CD8-positive, alpha-beta memory T cell (primary cell): ENCODE measurements at regions not wholly inside any gene's neighbourhood (a gene's known extent, or its start where the extent isn't known, plus 50 kb on each side); places are given as distances from the start of the nearest gene placed in this dataset.

ENCODE experiments used
- CTCF ChIA-PET: fragments of 350-600 bp; sonication (Branson Sonifier 250); formaldehyde crosslinking; loops from one replicate; lab custom pipeline; 2021; ENCODE audit warnings: antibody characterized with exemption; lab: Charles Lee
- POLR2A ChIA-PET: fragments of 350-600 bp; sonication (Branson Sonifier 250); formaldehyde crosslinking; loops from one replicate; lab custom pipeline; 2021; ENCODE audit warnings: antibody characterized with exemption; lab: Charles Lee
- DNase-seq, 5 donors: peaks; one replicate each; pipeline versions ENCODE4 v3.0.0 to v3.0.0-alpha.2; 2020 to 2022; ENCODE audit warnings: mixed read lengths in 1 of 5
- H3K27ac ChIP-seq: one replicate; pipeline ENCODE4 v1.7.0; 2013; ENCODE audit warnings: low read depth, mild to moderate bottlenecking, low read length, moderate library complexity
- H3K27me3 ChIP-seq: 2 replicates; pipeline ENCODE4 v1.7.0; 2013; ENCODE audit warnings: low read length, mild to moderate bottlenecking; ENCODE audit not compliant: insufficient read depth, poor library complexity, severe bottlenecking
- H3K36me3 ChIP-seq: 2 replicates; pipeline ENCODE4 v1.7.0; 2013; ENCODE audit warnings: mild to moderate bottlenecking, low read length, moderate library complexity; ENCODE audit not compliant: insufficient read depth
- H3K4me1 ChIP-seq: 2 replicates; pipeline ENCODE4 v1.7.0; 2013; ENCODE audit warnings: mild to moderate bottlenecking, low read length, moderate library complexity; ENCODE audit not compliant: insufficient read depth
- H3K4me3 ChIP-seq: 2 replicates; pipeline ENCODE4 v1.7.0; 2013; ENCODE audit warnings: mild to moderate bottlenecking, low read length
- H3K9me3 ChIP-seq: 2 replicates; pipeline ENCODE4 v1.7.0; 2013; ENCODE audit warnings: mild to moderate bottlenecking, low read length
- H3K27ac Mint-ChIP-seq, 8 donors: one replicate each; pipeline ENCODE4 v1.8.0; 2020 to 2021; ENCODE audit warnings: mixed read lengths in 8 of 8, mild to moderate bottlenecking in 6 of 8, inconsistent platforms in 3 of 8, moderate library complexity in 3 of 8
- H3K27me3 Mint-ChIP-seq, 2 donors: one replicate each; pipeline ENCODE4 v1.8.0; 2020 to 2021; ENCODE audit warnings: mixed read lengths in 2 of 2, mild to moderate bottlenecking in 1 of 2, moderate library complexity in 1 of 2
- H3K36me3 Mint-ChIP-seq, 3 donors: one replicate each; pipeline ENCODE4 v1.8.0; 2020 to 2021; ENCODE audit warnings: mixed read lengths in 3 of 3, inconsistent platforms in 1 of 3, mild to moderate bottlenecking in 1 of 3
- H3K4me1 Mint-ChIP-seq, 3 donors: one replicate each; pipeline ENCODE4 v1.8.0; 2020 to 2021; ENCODE audit warnings: mixed read lengths in 3 of 3, inconsistent platforms in 1 of 3, mild to moderate bottlenecking in 1 of 3
- H3K4me3 Mint-ChIP-seq, 7 donors: one replicate each; pipeline ENCODE4 v1.8.0; 2020 to 2021; ENCODE audit warnings: mixed read lengths in 7 of 7, mild to moderate bottlenecking in 6 of 7, moderate library complexity in 4 of 7, inconsistent platforms in 2 of 7
- H3K9me3 Mint-ChIP-seq, 5 donors: one replicate each; pipeline ENCODE4 v1.8.0; 2020 to 2022; ENCODE audit warnings: mixed read lengths in 5 of 5, mild to moderate bottlenecking in 3 of 5, moderate library complexity in 2 of 5, inconsistent platforms in 1 of 5

DNA sequence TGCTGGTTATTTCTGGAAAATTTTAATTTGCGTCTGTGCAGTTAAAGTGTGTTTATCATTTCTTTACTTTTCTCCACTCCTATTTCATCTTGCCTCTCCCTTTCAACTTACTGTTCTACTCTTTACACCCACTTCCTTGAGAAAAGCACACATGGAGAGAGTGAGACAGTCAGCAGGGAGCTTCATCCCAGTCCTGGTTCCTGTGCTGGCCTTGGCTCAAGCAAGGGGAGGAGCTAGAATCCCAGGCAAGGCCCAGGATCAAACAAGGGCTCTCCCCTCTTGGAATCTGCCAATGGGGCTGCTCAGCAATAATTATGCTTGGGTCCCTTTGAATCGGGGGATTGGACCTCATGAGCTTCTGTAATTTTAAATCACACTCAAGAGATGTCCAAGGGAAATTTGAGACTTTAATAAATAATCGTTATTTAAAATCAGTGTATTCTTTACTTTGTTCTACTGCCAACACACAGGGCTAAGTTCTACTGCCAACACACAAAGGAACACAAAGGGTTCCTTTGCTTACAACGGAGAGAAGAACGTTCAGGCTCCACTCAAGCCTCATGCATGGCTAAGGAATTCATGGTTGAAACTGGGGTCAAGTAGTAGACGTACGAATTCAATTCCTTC is 439.3 kb upstream of the DAB2 start:
- no peaks in the 10 kb centered on the region for H3K27me3 ChIP-seq
- no peaks in the 10 kb centered on the region for H3K9me3 ChIP-seq
- H3K27me3 Mint-ChIP-seq = peaks cover 0 to 36% of the 10 kb centered on the region in 2 donors
- H3K36me3 ChIP-seq = no peaks in the 10 kb centered on the region
- POLR2A ChIA-PET = no interaction called here
- H3K4me3 Mint-ChIP-seq = no peak overlapping the region
- H3K27ac ChIP-seq = no peak overlapping the region
- H3K27ac Mint-ChIP-seq = no peak overlapping the region
- H3K36me3 Mint-ChIP-seq = no peaks in the 10 kb centered on the region
- no peak overlapping the region for H3K4me3 ChIP-seq
- DNase-seq = no peak
- H3K4me1 ChIP-seq = no peaks in the 10 kb centered on the region
- H3K4me1 Mint-ChIP-seq = no peaks in the 10 kb centered on the region
- CTCF ChIA-PET = no interaction called here
- H3K9me3 Mint-ChIP-seq = peaks cover 0 to 5% (median 0%) of the 10 kb centered on the region in 5 donors

DNA sequence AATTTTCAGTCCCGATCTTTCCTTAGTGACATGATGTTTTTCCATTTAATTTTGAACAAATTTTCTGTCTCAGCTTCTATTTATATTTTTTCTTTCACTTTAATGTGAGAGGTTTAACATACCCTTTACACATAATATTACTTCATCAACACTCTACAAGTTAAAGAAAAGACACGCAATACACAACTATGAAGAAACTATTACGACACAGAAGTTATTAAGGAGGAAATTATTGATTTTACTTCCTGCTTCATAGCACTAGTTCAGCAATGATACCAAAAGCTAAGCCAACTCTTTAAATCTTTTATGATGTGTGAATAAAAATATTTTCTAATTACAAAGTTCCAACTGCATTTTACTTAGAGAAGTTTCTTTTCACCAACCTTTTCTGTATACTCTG is 432.3 kb upstream of the DAB2 start:
- H3K27me3 Mint-ChIP-seq = peaks cover 4 to 20% of the 10 kb centered on the region in 2 donors
- H3K4me3 ChIP-seq = no peak overlapping the region
- H3K27ac Mint-ChIP-seq = no peak overlapping the region
- no peaks in the 10 kb centered on the region for H3K9me3 Mint-ChIP-seq
- H3K36me3 ChIP-seq = no peaks in the 10 kb centered on the region
- H3K27me3 ChIP-seq = no peaks in the 10 kb centered on the region
- H3K36me3 Mint-ChIP-seq = no peaks in the 10 kb centered on the region
- no peak overlapping the region for H3K27ac ChIP-seq
- H3K4me3 Mint-ChIP-seq = no peak overlapping the region
- DNase-seq = no peak
- no peaks in the 10 kb centered on the region for H3K4me1 ChIP-seq
- ChIA-PET CTCF (no interaction called here), POLR2A (no interaction called here)
- no peaks in the 10 kb centered on the region for H3K4me1 Mint-ChIP-seq
- no peaks in the 10 kb centered on the region for H3K9me3 ChIP-seq

DNA sequence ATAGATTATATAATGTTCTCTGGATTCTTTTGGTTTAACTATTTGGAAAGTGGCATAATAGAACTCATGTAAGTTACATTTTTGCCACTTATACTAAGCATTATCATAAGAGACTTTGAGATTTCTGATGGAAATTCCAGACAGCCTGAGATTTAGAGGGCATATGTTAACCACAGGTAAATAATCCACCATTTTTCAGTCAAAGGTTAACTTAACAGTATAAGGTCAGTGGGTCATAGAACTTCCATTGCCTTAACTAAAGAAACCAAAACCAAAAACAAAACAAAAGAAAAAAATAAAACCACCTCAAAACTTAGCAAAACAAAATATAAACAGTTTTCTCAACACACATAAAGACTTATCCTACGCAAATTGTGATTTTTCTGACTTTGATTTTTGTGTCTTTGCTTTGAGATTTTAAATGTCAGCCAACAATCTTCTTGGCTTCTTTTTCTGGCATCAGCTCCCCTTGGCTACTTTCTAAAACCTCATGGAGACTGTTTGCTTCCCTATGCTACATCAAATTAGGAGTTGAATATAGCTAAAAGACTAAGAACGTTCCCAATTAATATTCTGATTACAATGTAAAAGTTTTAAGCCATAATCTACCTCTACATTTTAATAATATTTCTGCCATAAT is 430.1 kb upstream of the DAB2 start:
- no peak overlapping the region for H3K4me3 Mint-ChIP-seq
- H3K36me3 Mint-ChIP-seq = no peaks in the 10 kb centered on the region
- no peaks in the 10 kb centered on the region for H3K9me3 Mint-ChIP-seq
- Histone ChIP-seq H3K36me3 (no peaks in the 10 kb centered on the region), H3K4me1 (no peaks in the 10 kb centered on the region), H3K4me3 (no peak overlapping the region), H3K9me3 (no peaks in the 10 kb centered on the region), H3K27me3 (no peaks in the 10 kb centered on the region), H3K27ac (no peak overlapping the region)
- H3K27ac Mint-ChIP-seq = no peak overlapping the region
- CTCF ChIA-PET = no interaction called here
- no peaks in the 10 kb centered on the region for H3K4me1 Mint-ChIP-seq
- H3K27me3 Mint-ChIP-seq = peaks cover 4 to 13% of the 10 kb centered on the region in 2 donors
- POLR2A ChIA-PET = no interaction called here
- no peak for DNase-seq

DNA sequence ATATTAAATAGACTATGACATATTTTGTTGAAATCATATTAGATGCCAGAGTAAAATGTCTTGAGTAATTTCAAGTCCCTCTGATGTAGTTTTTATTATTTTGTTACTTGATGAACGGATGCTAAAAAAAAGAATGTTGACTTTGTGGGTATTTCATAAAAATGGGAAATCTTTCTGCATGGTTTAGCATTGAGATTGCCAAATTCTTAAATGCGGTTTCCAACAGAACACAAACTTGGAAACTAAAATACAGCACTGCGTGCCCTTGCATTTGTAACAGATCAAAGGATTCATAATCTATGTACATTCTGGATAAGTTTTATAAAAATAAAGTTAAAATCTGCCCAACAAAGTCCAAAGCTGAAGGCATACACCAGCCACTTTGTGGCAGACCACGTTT is 425.5 kb upstream of the DAB2 start:
- H3K4me3 ChIP-seq = no peak overlapping the region
- Mint-ChIP-seq H3K27me3 (peaks cover 10 to 29% of the 10 kb centered on the region in 2 donors), H3K4me1 (no peaks in the 10 kb centered on the region), H3K9me3 (peaks cover 0 to 2% (median 0%) of the 10 kb centered on the region in 5 donors), H3K36me3 (no peaks in the 10 kb centered on the region), H3K27ac (no peak overlapping the region), H3K4me3 (no peak overlapping the region)
- CTCF ChIA-PET = no interaction called here
- no peaks in the 10 kb centered on the region for H3K4me1 ChIP-seq
- no peaks in the 10 kb centered on the region for H3K27me3 ChIP-seq
- no peaks in the 10 kb centered on the region for H3K36me3 ChIP-seq
- no peak overlapping the region for H3K27ac ChIP-seq
- no peaks in the 10 kb centered on the region for H3K9me3 ChIP-seq
- POLR2A ChIA-PET = no interaction called here
- no peak for DNase-seq

DNA sequence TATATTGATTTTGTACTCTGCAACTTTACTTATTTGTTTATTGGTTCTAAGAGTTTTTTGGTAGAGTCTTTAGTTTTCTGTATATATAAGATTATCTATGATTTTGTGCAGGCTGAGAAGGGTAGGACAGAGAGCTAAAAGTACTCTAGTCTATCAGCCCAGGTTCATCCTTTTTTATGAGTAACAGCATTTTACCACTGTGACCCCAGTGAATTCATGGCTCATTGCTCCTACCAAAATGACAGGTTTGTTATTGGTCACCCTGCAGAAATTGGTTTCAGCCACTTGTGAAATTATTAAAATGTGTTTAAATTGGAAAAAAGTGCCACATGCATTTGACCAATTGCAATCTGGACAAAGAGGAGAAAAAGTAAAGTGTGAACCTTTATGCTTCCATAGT is 421.4 kb upstream of the DAB2 start:
- H3K4me3 ChIP-seq = no peak overlapping the region
- Mint-ChIP-seq H3K27me3 (peaks cover 8 to 26% of the 10 kb centered on the region in 2 donors), H3K9me3 (peaks cover 0 to 2% (median 0%) of the 10 kb centered on the region in 5 donors), H3K27ac (no peak overlapping the region), H3K36me3 (no peaks in the 10 kb centered on the region), H3K4me1 (no peaks in the 10 kb centered on the region), H3K4me3 (no peak overlapping the region)
- ChIA-PET POLR2A (no interaction called here), CTCF (no interaction called here)
- no peaks in the 10 kb centered on the region for H3K4me1 ChIP-seq
- no peaks in the 10 kb centered on the region for H3K9me3 ChIP-seq
- H3K27me3 ChIP-seq = no peaks in the 10 kb centered on the region
- no peak overlapping the region for H3K27ac ChIP-seq
- no peaks in the 10 kb centered on the region for H3K36me3 ChIP-seq
- no peak for DNase-seq

DNA sequence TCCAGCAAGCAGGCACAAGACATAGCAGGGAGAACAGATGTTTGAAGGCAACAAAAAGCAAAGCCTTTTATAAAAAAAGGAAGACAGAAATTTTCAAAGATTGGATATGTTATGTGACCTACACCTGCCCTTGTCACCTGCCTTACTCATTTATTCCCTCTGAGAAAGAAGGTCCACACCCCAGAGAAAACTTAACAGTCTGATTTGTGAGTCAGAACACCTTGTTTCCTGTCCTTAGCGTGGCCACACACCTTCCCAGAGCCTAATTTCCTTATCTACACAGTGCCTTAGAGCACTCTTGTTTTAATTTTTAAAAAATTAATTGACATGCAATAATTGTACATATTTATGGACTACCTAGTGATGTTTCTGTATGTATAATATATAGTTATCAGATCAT is 419.0 kb upstream of the DAB2 start:
- peaks cover 8 to 15% of the 10 kb centered on the region in 2 donors for H3K27me3 Mint-ChIP-seq
- CTCF ChIA-PET = no interaction called here
- Histone ChIP-seq H3K36me3 (no peaks in the 10 kb centered on the region), H3K9me3 (peaks cover 5% of the 10 kb centered on the region), H3K27me3 (no peaks in the 10 kb centered on the region), H3K4me3 (no peak overlapping the region), H3K27ac (no peak overlapping the region), H3K4me1 (no peaks in the 10 kb centered on the region)
- H3K9me3 Mint-ChIP-seq = peaks cover 5 to 12% (median 7%) of the 10 kb centered on the region in 5 donors
- no peak overlapping the region for H3K27ac Mint-ChIP-seq
- DNase-seq = no peak
- POLR2A ChIA-PET = no interaction called here
- no peak overlapping the region for H3K4me3 Mint-ChIP-seq
- no peaks in the 10 kb centered on the region for H3K4me1 Mint-ChIP-seq
- H3K36me3 Mint-ChIP-seq = no peaks in the 10 kb centered on the region

DNA sequence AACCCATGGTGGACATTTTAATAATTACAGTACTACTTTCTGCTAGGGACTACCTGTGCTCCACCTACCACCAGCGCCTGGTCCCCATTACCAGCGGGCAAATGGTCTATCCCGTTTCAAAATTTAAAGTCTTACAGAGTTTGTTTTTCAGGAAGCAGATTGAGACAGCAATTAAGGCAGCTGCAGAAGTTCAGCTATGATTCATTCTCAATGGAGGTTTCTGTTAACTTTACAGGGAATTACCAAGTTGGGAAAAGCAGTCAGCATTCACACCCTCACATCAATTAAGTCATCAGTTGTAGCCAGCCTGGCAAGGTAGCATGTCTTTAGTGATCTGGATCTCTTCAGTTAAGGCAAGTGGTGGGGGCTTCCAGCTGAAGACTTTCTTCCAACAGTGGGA is 410.6 kb upstream of the DAB2 start:
- H3K4me1 Mint-ChIP-seq = no peaks in the 10 kb centered on the region
- POLR2A ChIA-PET = no interaction called here
- Histone ChIP-seq H3K4me1 (no peaks in the 10 kb centered on the region), H3K27ac (no peak overlapping the region), H3K36me3 (no peaks in the 10 kb centered on the region), H3K27me3 (no peaks in the 10 kb centered on the region), H3K9me3 (peaks cover 4% of the 10 kb centered on the region), H3K4me3 (no peak overlapping the region)
- no peak for DNase-seq
- no peak overlapping the region for H3K27ac Mint-ChIP-seq
- no peak overlapping the region for H3K4me3 Mint-ChIP-seq
- H3K36me3 Mint-ChIP-seq = no peaks in the 10 kb centered on the region
- peaks cover 8 to 25% of the 10 kb centered on the region in 2 donors for H3K27me3 Mint-ChIP-seq
- peaks cover 4 to 14% (median 10%) of the 10 kb centered on the region in 5 donors for H3K9me3 Mint-ChIP-seq
- CTCF ChIA-PET = no interaction called here

DNA sequence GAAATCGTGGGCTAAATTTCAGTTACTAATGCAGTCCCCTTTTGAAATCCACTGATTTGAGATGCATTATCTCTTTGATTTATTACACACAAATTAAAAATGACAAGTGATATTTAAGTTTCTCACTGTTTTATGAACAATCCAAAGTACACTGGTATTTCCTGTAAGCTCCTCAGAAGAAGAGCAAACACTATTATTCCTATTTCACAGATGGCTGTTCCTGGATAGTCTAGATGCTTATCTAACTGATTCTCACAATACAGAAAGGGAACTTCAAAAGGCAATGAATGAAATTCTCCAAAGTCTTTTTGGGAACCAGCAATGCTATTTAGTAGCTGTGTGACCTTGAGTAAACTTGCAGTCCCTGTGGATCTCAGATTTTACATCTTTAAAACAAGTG is 404.7 kb upstream of the DAB2 start:
- POLR2A ChIA-PET = no interaction called here
- no peak overlapping the region for H3K27ac ChIP-seq
- Mint-ChIP-seq H3K27ac (no peak overlapping the region), H3K9me3 (no peaks in the 10 kb centered on the region), H3K36me3 (no peaks in the 10 kb centered on the region), H3K4me1 (no peaks in the 10 kb centered on the region), H3K4me3 (no peak overlapping the region), H3K27me3 (peaks cover 1 to 11% of the 10 kb centered on the region in 2 donors)
- no peaks in the 10 kb centered on the region for H3K36me3 ChIP-seq
- H3K4me1 ChIP-seq = no peaks in the 10 kb centered on the region
- H3K4me3 ChIP-seq = no peak overlapping the region
- H3K27me3 ChIP-seq = no peaks in the 10 kb centered on the region
- no peaks in the 10 kb centered on the region for H3K9me3 ChIP-seq
- DNase-seq = no peak
- CTCF ChIA-PET = no interaction called here
